Thoracic aorta (tissue), 2 donors: ENCODE measurements at regions not wholly inside any gene's neighbourhood (a gene's known extent, or its start where the extent isn't known, plus 50 kb on each side); places are given as distances from the start of the nearest gene placed in this dataset.

Experiments used
- ATAC-seq: fragments of 150-250 bp; one replicate; pipeline ENCODE4 v1.8.0; 2017; ENCODE audit warnings: low read depth; ENCODE audit not compliant: insufficient number of reproducible peaks, low FRiP score
- DNase-seq: peaks from one replicate; pipeline ENCODE4 v3.0.0-alpha.2; 2020; ENCODE audit warnings: low spot score
- H3K27ac ChIP-seq, 2 donors: fragments of 200-600 bp; sonication (generic); 1 replicate in 1 of 2; 2 replicates in 1 of 2; pipeline ENCODE4 v1.5.1; 2016; ENCODE audit warnings: mild to moderate bottlenecking in 2 of 2, moderate library complexity in 2 of 2
- H3K27me3 ChIP-seq: fragments of 200-600 bp; sonication (generic); replicated peaks from 2 replicates; pipeline ENCODE4 v1.6.0; 2016; ENCODE audit warnings: mild to moderate bottlenecking; ENCODE audit not compliant: insufficient read depth
- H3K36me3 ChIP-seq: fragments of 200-600 bp; sonication (generic); one replicate; pipeline ENCODE4 v1.5.1; 2016
- H3K4me1 ChIP-seq, 2 donors: fragments of 200-600 bp; sonication (generic); 1 replicate in 1 of 2; 2 replicates in 1 of 2; pipeline versions ENCODE4 v1.5.1 to v1.6.0; 2016; ENCODE audit warnings: low read depth in 2 of 2, mild to moderate bottlenecking in 1 of 2; ENCODE audit not compliant: control insufficient read depth in 1 of 2
- H3K4me3 ChIP-seq: fragments of 200-600 bp; sonication (generic); 2 replicates; pipeline ENCODE4 v1.5.1; 2016; ENCODE audit warnings: mild to moderate bottlenecking
- H3K9me3 ChIP-seq: fragments of 200-600 bp; sonication (generic); 2 replicates; pipeline ENCODE4 v1.5.1; 2016
- TF ChIP-seq, protein P1 (sequence below): fragments of 200-600 bp; sonication (generic); IDR thresholded peaks from one replicate; pipeline ENCODE4 v1.5.1; 2019; ENCODE audit warnings: antibody characterized with exemption

DNA sequence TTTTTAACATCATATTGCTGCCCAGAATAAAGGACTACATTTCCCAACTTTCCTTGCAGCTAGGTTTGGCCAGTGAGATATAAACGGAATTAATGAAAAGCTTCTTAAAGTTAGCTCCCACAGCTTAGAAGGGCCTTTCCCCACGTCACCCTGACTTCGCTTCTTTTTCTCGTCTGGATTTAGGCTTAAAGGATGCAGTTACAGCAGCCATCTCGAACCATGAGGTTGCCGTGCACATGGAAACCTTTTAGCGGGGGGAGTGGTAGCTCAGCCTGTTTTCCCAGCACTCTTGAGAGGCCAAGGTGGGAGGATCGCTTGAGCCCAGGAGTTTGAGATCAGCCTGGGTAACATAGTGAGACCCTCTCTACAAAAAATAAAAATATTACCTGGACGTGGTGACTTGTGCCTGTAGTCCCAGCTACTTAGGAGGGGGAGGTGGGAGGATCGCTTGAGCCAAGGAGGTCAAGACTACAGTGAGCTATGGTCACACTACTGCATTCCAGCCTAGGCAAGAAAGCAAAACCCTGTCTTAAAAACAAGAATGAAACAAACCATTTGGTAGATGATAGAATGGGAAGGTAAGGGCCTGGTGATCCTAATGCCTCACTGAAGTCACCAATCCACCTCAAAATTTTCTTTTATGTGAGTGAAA, 64.3 kb upstream of the C1GALT1 start:
- no peak for DNase-seq
- ATAC-seq = no peak
- H3K9me3 ChIP-seq = no peaks in the 10 kb centered on the region
- TF ChIP-seq, protein P1, sequence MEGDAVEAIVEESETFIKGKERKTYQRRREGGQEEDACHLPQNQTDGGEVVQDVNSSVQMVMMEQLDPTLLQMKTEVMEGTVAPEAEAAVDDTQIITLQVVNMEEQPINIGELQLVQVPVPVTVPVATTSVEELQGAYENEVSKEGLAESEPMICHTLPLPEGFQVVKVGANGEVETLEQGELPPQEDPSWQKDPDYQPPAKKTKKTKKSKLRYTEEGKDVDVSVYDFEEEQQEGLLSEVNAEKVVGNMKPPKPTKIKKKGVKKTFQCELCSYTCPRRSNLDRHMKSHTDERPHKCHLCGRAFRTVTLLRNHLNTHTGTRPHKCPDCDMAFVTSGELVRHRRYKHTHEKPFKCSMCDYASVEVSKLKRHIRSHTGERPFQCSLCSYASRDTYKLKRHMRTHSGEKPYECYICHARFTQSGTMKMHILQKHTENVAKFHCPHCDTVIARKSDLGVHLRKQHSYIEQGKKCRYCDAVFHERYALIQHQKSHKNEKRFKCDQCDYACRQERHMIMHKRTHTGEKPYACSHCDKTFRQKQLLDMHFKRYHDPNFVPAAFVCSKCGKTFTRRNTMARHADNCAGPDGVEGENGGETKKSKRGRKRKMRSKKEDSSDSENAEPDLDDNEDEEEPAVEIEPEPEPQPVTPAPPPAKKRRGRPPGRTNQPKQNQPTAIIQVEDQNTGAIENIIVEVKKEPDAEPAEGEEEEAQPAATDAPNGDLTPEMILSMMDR = no peak
- no peak overlapping the region for H3K4me3 ChIP-seq
- no peak overlapping the region for H3K27ac ChIP-seq
- peaks cover 8 to 9% of the 10 kb centered on the region in 2 donors for H3K4me1 ChIP-seq
- H3K27me3 ChIP-seq = no peaks in the 10 kb centered on the region
- H3K36me3 ChIP-seq = no peaks in the 10 kb centered on the region

DNA sequence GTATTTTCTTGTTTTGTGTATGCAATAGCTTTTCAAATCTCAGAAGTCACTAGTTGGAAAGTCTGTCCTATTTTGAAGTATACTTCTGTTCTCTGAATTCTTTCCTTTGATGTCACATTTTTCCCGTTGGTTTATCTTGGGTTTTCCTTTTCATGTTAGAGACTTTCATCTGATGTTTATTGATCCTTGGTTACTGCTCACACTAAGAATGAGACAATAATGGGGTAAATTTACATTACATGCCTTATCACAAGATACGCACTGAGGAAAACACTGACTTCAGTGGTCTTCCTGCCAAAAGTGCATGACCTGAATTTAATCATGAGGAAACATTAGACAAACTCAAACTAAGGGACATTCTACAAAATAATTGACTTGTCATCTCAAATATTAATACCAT, 63.5 kb upstream of the C1GALT1 start:
- DNase-seq = no peak
- peaks cover 12 to 13% of the 10 kb centered on the region in 2 donors for H3K4me1 ChIP-seq
- TF ChIP-seq, protein P1 = no peak

DNA sequence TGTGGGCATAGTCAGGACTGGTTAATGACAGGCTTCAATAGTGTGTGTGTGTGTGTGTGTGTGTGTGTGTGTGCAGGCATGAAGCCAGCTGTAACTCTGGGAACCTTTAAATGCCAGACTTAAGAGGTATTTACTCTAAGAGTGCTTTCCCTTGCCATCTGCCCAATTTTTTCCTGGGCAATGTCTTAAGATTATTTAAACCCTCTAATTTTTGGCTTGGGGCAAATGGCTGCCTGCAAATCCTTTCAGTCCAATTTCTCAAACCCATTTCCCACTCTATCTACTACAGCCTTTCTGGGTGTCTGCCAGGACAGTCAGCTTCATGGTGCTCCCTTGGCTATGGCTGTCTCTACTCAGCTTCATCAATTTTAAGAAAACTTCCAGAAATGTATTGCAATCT, 62.6 kb upstream of the C1GALT1 start:
- ATAC-seq = no peak
- Histone ChIP-seq H3K9me3 (no peaks in the 10 kb centered on the region), H3K4me1 (peaks cover 12 to 13% of the 10 kb centered on the region in 2 donors)

More for the DNA sequence above, 63.5 kb upstream of the C1GALT1 start:
- Histone ChIP-seq H3K4me3 (no peak overlapping the region), H3K36me3 (no peaks in the 10 kb centered on the region), H3K27me3 (no peaks in the 10 kb centered on the region), H3K9me3 (no peaks in the 10 kb centered on the region), H3K27ac (no peak overlapping the region)
- ATAC-seq = no peak

DNA sequence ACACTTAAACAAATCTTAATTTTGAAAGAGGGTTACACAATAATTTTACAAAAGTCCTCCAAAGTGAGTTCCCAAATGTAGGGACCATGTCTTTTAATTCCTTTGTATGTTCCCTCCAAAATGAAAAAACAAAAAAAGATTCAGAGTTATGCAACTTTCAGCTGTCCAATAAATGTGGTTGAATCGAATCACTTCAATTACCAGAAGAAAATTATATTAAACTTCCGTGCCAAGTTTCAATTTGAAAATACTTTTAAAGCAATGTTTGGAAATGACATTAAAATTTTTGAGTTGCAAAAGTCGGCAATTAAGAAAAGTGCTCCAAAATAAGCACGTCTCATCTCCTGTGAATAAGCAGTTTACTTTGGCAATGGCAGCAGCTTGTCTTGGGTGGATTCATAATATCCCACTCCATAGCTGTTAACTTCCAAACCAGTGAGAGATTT, 60.3 kb upstream of the C1GALT1 start:
- ATAC-seq (no peak), DNase-seq (no peak)
- H3K36me3 ChIP-seq = no peaks in the 10 kb centered on the region
- no peak overlapping the region for H3K27ac ChIP-seq
- no peaks in the 10 kb centered on the region for H3K27me3 ChIP-seq
- TF ChIP-seq, protein P1 = no peak
- peaks cover 12 to 13% of the 10 kb centered on the region in 2 donors for H3K4me1 ChIP-seq
- H3K9me3 ChIP-seq = no peaks in the 10 kb centered on the region
- no peak overlapping the region for H3K4me3 ChIP-seq

More for the DNA sequence above, 62.6 kb upstream of the C1GALT1 start:
- DNase-seq = no peak
- Histone ChIP-seq H3K36me3 (no peaks in the 10 kb centered on the region), H3K27me3 (no peaks in the 10 kb centered on the region), H3K27ac (no peak overlapping the region), H3K4me3 (no peak overlapping the region)
- TF ChIP-seq, protein P1 = no peak

DNA sequence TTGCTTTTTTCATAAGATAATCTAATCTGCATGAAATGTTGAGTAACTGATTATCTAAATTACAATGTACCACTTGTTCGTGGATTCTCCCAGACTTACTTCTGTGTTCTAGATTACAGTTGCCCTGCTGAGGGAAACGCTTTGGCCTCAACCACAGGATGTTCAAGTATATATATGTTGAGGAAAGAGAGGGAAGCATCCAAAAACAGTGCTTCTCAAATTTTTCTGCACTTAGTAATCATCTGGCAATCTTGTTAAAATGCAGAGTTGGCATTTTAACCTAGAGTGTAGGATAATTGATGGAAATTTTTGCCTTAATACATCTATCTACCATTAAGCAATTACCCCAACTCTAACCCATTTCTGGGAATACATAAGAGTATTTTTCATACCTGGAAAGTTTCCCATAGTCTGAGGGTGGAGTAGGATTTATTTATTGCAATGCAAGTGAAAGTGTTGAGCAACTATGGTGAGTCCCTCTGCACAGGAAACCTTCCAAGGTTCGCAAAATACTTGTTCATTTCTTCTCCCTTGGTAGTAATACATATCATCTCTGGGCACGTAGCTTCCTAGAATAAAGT, 59.6 kb upstream of the C1GALT1 start:
- no peaks in the 10 kb centered on the region for H3K36me3 ChIP-seq
- TF ChIP-seq, protein P1 = no peak
- H3K27me3 ChIP-seq = no peaks in the 10 kb centered on the region
- DNase-seq = no peak
- H3K4me1 ChIP-seq = peaks cover 12 to 13% of the 10 kb centered on the region in 2 donors
- H3K9me3 ChIP-seq = no peaks in the 10 kb centered on the region
- no peak for ATAC-seq
- H3K4me3 ChIP-seq = no peak overlapping the region
- no peak overlapping the region for H3K27ac ChIP-seq
